ENCODE measurements at regions not wholly inside any gene's neighbourhood (a gene's known extent, or its start where the extent isn't known, plus 50 kb on each side); places are given as distances from the start of the nearest gene placed in this dataset.

GRCh38 chr21:27171707-27172106, 204.8 kb upstream of the ADAMTS5 start:
- Histone ChIP-seq H3K4me1 (ENCODE audit: control insufficient read depth, insufficient read depth, low read length) (no peaks in the 10 kb centered on the region), H3K27ac (ENCODE audit: low read length) (no peak overlapping the region), H3K27me3 (ENCODE audit: control insufficient read depth, insufficient read depth, low read length) (no peaks in the 10 kb centered on the region), H3K36me3 (ENCODE audit: control insufficient read depth, insufficient read depth, low read length) (no peaks in the 10 kb centered on the region), H3K4me3 (ENCODE audit: low read depth in 2 of 2, low read length in 2 of 2) (no peak overlapping the region), H3K9me3 (ENCODE audit: control insufficient read depth, insufficient read depth, low read depth, low read length) (no peaks in the 10 kb centered on the region)
- ChIA-PET POLR2A (no interaction called here), CTCF (no interaction called here)
- DNase-seq (ENCODE audit: low read depth, low spot score), result no peak
- intact Hi-C loops (cut with micrococcal nuclease; ENCODE audit: unreplicated experiment) (no loop called here), in situ Hi-C loops (cut with HindIII; ENCODE audit: low pct_unique_long_range_greater_than_20kb, low sequenced_read_pairs) (no loop called here)
- no peak for TF ChIP-seq POLR2AphosphoS5 (IDR thresholded peaks at IDR 0.05; ENCODE audit: low read depth, low read length)
- no peak for TF ChIP-seq SIN3A (IDR thresholded peaks at IDR 0.05; ENCODE audit: borderline replicate concordance, insufficient read depth, low read depth, low read length)
- no peak for TF ChIP-seq TCF7L2 (IDR thresholded peaks at IDR 0.05; ENCODE audit: low read depth, low read length)
- no peak for TF ChIP-seq CTCF (IDR thresholded peaks at IDR 0.05)
- no peak for TF ChIP-seq REST (IDR thresholded peaks at IDR 0.05; ENCODE audit: insufficient read depth in 1 of 2, low read depth in 2 of 2, low read length in 1 of 2)
- no peak for ATAC-seq
- no TSS peak for BruUV-seq (replicated peaks)

- Histone ChIP-seq H3K4me1 (ENCODE audit: control insufficient read depth, insufficient read depth, low read length) (no peaks in the 10 kb centered on the region), H3K4me3 (ENCODE audit: low read depth in 2 of 2, low read length in 2 of 2) (no peak overlapping the region), H3K27ac (ENCODE audit: low read length) (no peak overlapping the region), H3K27me3 (ENCODE audit: control insufficient read depth, insufficient read depth, low read length) (no peaks in the 10 kb centered on the region), H3K36me3 (ENCODE audit: control insufficient read depth, insufficient read depth, low read length) (no peaks in the 10 kb centered on the region), H3K9me3 (ENCODE audit: control insufficient read depth, insufficient read depth, low read depth, low read length) (no peaks in the 10 kb centered on the region)
- BruUV-seq (replicated peaks), result no TSS peak
- no peak for ATAC-seq
- no peak for TF ChIP-seq POLR2AphosphoS5 (IDR thresholded peaks at IDR 0.05; ENCODE audit: low read depth, low read length)
- no peak for TF ChIP-seq TCF7L2 (IDR thresholded peaks at IDR 0.05; ENCODE audit: low read depth, low read length)
- TF ChIP-seq SIN3A (IDR thresholded peaks at IDR 0.05; ENCODE audit: borderline replicate concordance, insufficient read depth, low read depth, low read length), result no peak
- TF ChIP-seq REST (IDR thresholded peaks at IDR 0.05; ENCODE audit: insufficient read depth in 1 of 2, low read depth in 2 of 2, low read length in 1 of 2), result no peak
- no peak for TF ChIP-seq CTCF (IDR thresholded peaks at IDR 0.05)
- ChIA-PET POLR2A (no interaction called here), CTCF (interaction anchor here (0.7 kb wide), 1 partner anchor 113 kb away, joined by 3 read pairs; no protein-coding TSS in a partner anchor)
- intact Hi-C loops (cut with micrococcal nuclease; ENCODE audit: unreplicated experiment) (no loop called here), in situ Hi-C loops (cut with HindIII; ENCODE audit: low pct_unique_long_range_greater_than_20kb, low sequenced_read_pairs) (no loop called here)
- DNase-seq (ENCODE audit: low read depth, low spot score), result no peak
These were observed 201.2 kb upstream of the ADAMTS5 start for GRCh38 chr21:27168084-27168483.
